Neural cell (in vitro differentiated cells): ENCODE measurements at regions not wholly inside any gene's neighbourhood (a gene's known extent, or its start where the extent isn't known, plus 50 kb on each side); places are given as distances from the start of the nearest gene placed in this dataset.

Experiments
- H2AFZ ChIP-seq: fragments of 200-600, 300-800 bp; sonication (generic), shearing (Covaris generic); 2 replicates; pipeline ENCODE4 v1.6.0; 2014; ENCODE audit warnings: low read depth, mild to moderate bottlenecking, antibody characterized with exemption, low read length, moderate library complexity
- H3F3A ChIP-seq: fragments of 200-600 bp; shearing (Covaris generic); 2 replicates; pipeline ENCODE4 v1.6.1; 2016; ENCODE audit warnings: mild to moderate bottlenecking, moderate library complexity, mixed read lengths, antibody characterized with exemption, low read length; ENCODE audit not compliant: insufficient read depth, poor library complexity, severe bottlenecking
- H3K27ac ChIP-seq: fragments of 200-600, 300-800 bp; sonication (generic), shearing (Covaris generic); 2 replicates; pipeline ENCODE4 v1.5.1; 2014; ENCODE audit warnings: mild to moderate bottlenecking, low read length, moderate library complexity
- H3K27me3 ChIP-seq: fragments of 300-800, 200-600 bp; sonication (generic), shearing (Covaris generic); 2 replicates; pipeline ENCODE4 v1.6.0; 2014; ENCODE audit warnings: mild to moderate bottlenecking, low read depth, low read length, moderate library complexity; ENCODE audit not compliant: insufficient read depth
- H3K36me3 ChIP-seq: fragments of 300-800, 200-600 bp; sonication (generic), shearing (Covaris generic); 2 replicates; pipeline ENCODE4 v1.5.1; 2014; ENCODE audit warnings: mild to moderate bottlenecking, antibody characterized with exemption, low read length, moderate library complexity; ENCODE audit not compliant: insufficient read depth
- H3K4me2 ChIP-seq: fragments of 300-800, 200-600 bp; sonication (generic), shearing (Covaris generic); 2 replicates; pipeline ENCODE4 v1.6.0; 2014; ENCODE audit warnings: mild to moderate bottlenecking, low read length
- H3K4me3 ChIP-seq: fragments of 300-800, 200-600 bp; sonication (generic), shearing (Covaris generic); 2 replicates; pipeline ENCODE4 v1.5.1; 2014; ENCODE audit warnings: mild to moderate bottlenecking, low read length, moderate library complexity
- H3K79me2 ChIP-seq: fragments of 200-600 bp; shearing (Covaris generic); replicated peaks from 2 replicates; pipeline ENCODE4 v1.6.0; 2014; ENCODE audit warnings: mild to moderate bottlenecking, low read length, moderate library complexity; ENCODE audit not compliant: insufficient read depth
- H3K9ac ChIP-seq: fragments of 300-800, 200-600 bp; sonication (generic), shearing (Covaris generic); 2 replicates; pipeline ENCODE4 v1.6.1; 2016; ENCODE audit warnings: mild to moderate bottlenecking, low read length, mixed read lengths
- H3K9me2 ChIP-seq: fragments of 200-600 bp; shearing (Covaris generic); 2 replicates; pipeline ENCODE4 v1.6.1; 2016; ENCODE audit warnings: mild to moderate bottlenecking, low read length, mixed read lengths; ENCODE audit not compliant: insufficient read depth
- H3K9me3 ChIP-seq: fragments of 200-600, 300-800 bp; sonication (generic), shearing (Covaris generic); 2 replicates; pipeline ENCODE4 v1.6.1; 2016; ENCODE audit warnings: mild to moderate bottlenecking, mixed run types, low read length, moderate library complexity, mixed read lengths
- H4K20me1 ChIP-seq: fragments of 200-600 bp; shearing (Covaris generic); 2 replicates; pipeline ENCODE4 v1.6.1; 2016; ENCODE audit warnings: mild to moderate bottlenecking, mixed run types; ENCODE audit not compliant: insufficient read depth
- CTCF ChIP-seq: fragments of 450-650 bp; IDR thresholded peaks from 2 replicates; pipeline ENCODE4 v1.5.1; 2014; ENCODE audit warnings: antibody characterized with exemption, mild to moderate bottlenecking, moderate library complexity; ENCODE audit not compliant: poor library complexity, severe bottlenecking
- EP300 ChIP-seq: fragments of 450-650 bp; conservative IDR thresholded peaks from 2 replicates; pipeline ENCODE4 v1.6.1; 2014; ENCODE audit warnings: antibody characterized with exemption, mild to moderate bottlenecking, moderate library complexity; ENCODE audit not compliant: poor library complexity, severe bottlenecking
- EZH2 ChIP-seq: fragments of 200-600, 300-800 bp; shearing (Covaris generic), sonication (generic); IDR thresholded peaks from 2 replicates; pipeline ENCODE4 v1.6.1; 2014; ENCODE audit warnings: antibody characterized with exemption, low read length, borderline replicate concordance, mild to moderate bottlenecking; ENCODE audit not compliant: insufficient read depth, poor library complexity, severe bottlenecking
- MXI1 ChIP-seq: fragments of 450-650 bp; conservative IDR thresholded peaks from 2 replicates; pipeline ENCODE4 v1.6.1; 2014; ENCODE audit warnings: antibody characterized with exemption, mild to moderate bottlenecking; ENCODE audit not compliant: poor library complexity, severe bottlenecking
- POLR2AphosphoS5 ChIP-seq: IDR thresholded peaks from 2 replicates; pipeline ENCODE4 v1.6.1; 2012
- RAD21 ChIP-seq: fragments of 450-650 bp; conservative IDR thresholded peaks from 2 replicates; pipeline ENCODE4 v1.6.1; 2014; ENCODE audit warnings: antibody characterized with exemption, mild to moderate bottlenecking, moderate library complexity
- REST ChIP-seq: IDR thresholded peaks from 2 replicates; pipeline ENCODE4 v1.6.1; 2012; ENCODE audit warnings: borderline replicate concordance
- SMC3 ChIP-seq: fragments of 450-650 bp; conservative IDR thresholded peaks from 2 replicates; pipeline ENCODE4 v1.6.1; 2014; ENCODE audit warnings: antibody characterized with exemption, mild to moderate bottlenecking, moderate library complexity; ENCODE audit not compliant: poor library complexity
- TAF1 ChIP-seq: IDR thresholded peaks from 2 replicates; pipeline ENCODE4 v1.6.1; 2012; ENCODE audit warnings: low read depth

GRCh38 chr10:3897156-3897555 is 112.1 kb upstream of the KLF6 start:
- H3K36me3 ChIP-seq, result no peaks in the 10 kb centered on the region
- H4K20me1 ChIP-seq, result no peaks in the 10 kb centered on the region
- no peak overlapping the region for H2AFZ ChIP-seq
- H3K79me2 ChIP-seq, result no peaks in the 10 kb centered on the region
- no peaks in the 10 kb centered on the region for H3F3A ChIP-seq
- no peak overlapping the region for H3K27ac ChIP-seq
- no peak overlapping the region for H3K9ac ChIP-seq
- no peaks in the 10 kb centered on the region for H3K9me2 ChIP-seq
- H3K9me3 ChIP-seq, result no peaks in the 10 kb centered on the region
- no peak for TF ChIP-seq RAD21
- TF ChIP-seq POLR2AphosphoS5, result no peak
- TF ChIP-seq SMC3, result no peak
- TF ChIP-seq EZH2, result no peak
- TF ChIP-seq REST, result no peak
- TF ChIP-seq TAF1, result no peak
- no peak for TF ChIP-seq CTCF
- no peak for TF ChIP-seq EP300
- TF ChIP-seq MXI1, result no peak
- H3K4me3 ChIP-seq, result no peak overlapping the region
- no peaks in the 10 kb centered on the region for H3K27me3 ChIP-seq
- no peak overlapping the region for H3K4me2 ChIP-seq

- Histone ChIP-seq H3K4me3 (no peak overlapping the region), H3K79me2 (no peaks in the 10 kb centered on the region), H3K36me3 (no peaks in the 10 kb centered on the region), H3K4me2 (no peak overlapping the region), H3K27ac (no peak overlapping the region), H3F3A (no peaks in the 10 kb centered on the region), H3K9me2 (no peaks in the 10 kb centered on the region), H3K9ac (no peak overlapping the region), H2AFZ (no peak overlapping the region), H4K20me1 (no peaks in the 10 kb centered on the region), H3K9me3 (no peaks in the 10 kb centered on the region), H3K27me3 (no peaks in the 10 kb centered on the region)
- TF ChIP-seq REST (no peak), CTCF (no peak), EZH2 (no peak), EP300 (no peak), RAD21 (no peak), TAF1 (no peak), MXI1 (no peak), SMC3 (no peak), POLR2AphosphoS5 (no peak)
These were observed 111.2 kb upstream of the KLF6 start for GRCh38 chr10:3896161-3896560.
